GM12875 (cell line): ENCODE measurements at regions not wholly inside any gene's neighbourhood (a gene's known extent, or its start where the extent isn't known, plus 50 kb on each side); places are given as distances from the start of the nearest gene placed in this dataset.
"Not testable (repeated sequence)": the region's sequence is repeated elsewhere in the genome, so short reads cannot be mapped to it uniquely, and the experiment has no call there.

Experiments used
- H3K4me3 ChIP-seq: one replicate; pipeline ENCODE4 v1.5.1; 2011; ENCODE audit warnings: low read depth, low read length, control low read depth

GRCh38 chr9:63450836-63451235 is 1834.2 kb downstream of the FOXD4L5 start:
- H3K4me3 ChIP-seq = not testable (repeated sequence)

- H3K4me3 ChIP-seq = not testable (repeated sequence)
Measured at GRCh38 chr9:63425123-63425522, 1859.9 kb downstream of the FOXD4L5 start.

- not testable (repeated sequence) for H3K4me3 ChIP-seq
Measured at GRCh38 chr9:63390897-63391296, 1894.1 kb downstream of the FOXD4L5 start.

GRCh38 chr9:63385479-63385878 is 1899.5 kb downstream of the FOXD4L5 start:
- H3K4me3 ChIP-seq = peak overlapping the region; percentile 37

GRCh38 chr9:63379864-63380263 is 1905.1 kb downstream of the FOXD4L5 start:
- H3K4me3 ChIP-seq = not testable (repeated sequence)

- not testable (repeated sequence) for H3K4me3 ChIP-seq
Measured at GRCh38 chr9:63354219-63354618, 1930.8 kb downstream of the FOXD4L5 start.

- not testable (repeated sequence) for H3K4me3 ChIP-seq
Measured at GRCh38 chr9:63347347-63347746, 1937.7 kb downstream of the FOXD4L5 start.

GRCh38 chr9:63346310-63347048 is 1938.5 kb downstream of the FOXD4L5 start:
- not testable (repeated sequence) for H3K4me3 ChIP-seq

- H3K4me3 ChIP-seq = not testable (repeated sequence)
Measured at GRCh38 chr9:63344408-63344807, 1940.6 kb downstream of the FOXD4L5 start.

GRCh38 chr9:63342528-63342927 is 1942.5 kb downstream of the FOXD4L5 start:
- H3K4me3 ChIP-seq = not testable (repeated sequence)

GRCh38 chr9:63337899-63338604 is 1947.0 kb downstream of the FOXD4L5 start:
- not testable (repeated sequence) for H3K4me3 ChIP-seq

- H3K4me3 ChIP-seq = not testable (repeated sequence)
Measured at GRCh38 chr9:63335286-63335685, 1949.7 kb downstream of the FOXD4L5 start.

- not testable (repeated sequence) for H3K4me3 ChIP-seq
Measured at GRCh38 chr9:63334187-63334586, 1950.8 kb downstream of the FOXD4L5 start.

GRCh38 chr9:63333083-63333482 is 1951.9 kb downstream of the FOXD4L5 start:
- H3K4me3 ChIP-seq = not testable (repeated sequence)

GRCh38 chr9:63328313-63328712 is 1956.7 kb downstream of the FOXD4L5 start:
- not testable (repeated sequence) for H3K4me3 ChIP-seq

- H3K4me3 ChIP-seq = not testable (repeated sequence)
Measured at GRCh38 chr9:63327211-63327610, 1957.8 kb downstream of the FOXD4L5 start.

- H3K4me3 ChIP-seq = not testable (repeated sequence)
Measured at GRCh38 chr9:63326665-63327064, 1958.3 kb downstream of the FOXD4L5 start.

GRCh38 chr9:63325696-63326095 is 1959.3 kb downstream of the FOXD4L5 start:
- H3K4me3 ChIP-seq = not testable (repeated sequence)

GRCh38 chr9:63318093-63318492 is 1966.9 kb downstream of the FOXD4L5 start:
- not testable (repeated sequence) for H3K4me3 ChIP-seq

- not testable (repeated sequence) for H3K4me3 ChIP-seq
Measured at GRCh38 chr9:63315387-63315786, 1969.6 kb downstream of the FOXD4L5 start.

- not testable (repeated sequence) for H3K4me3 ChIP-seq
Measured at GRCh38 chr9:63296848-63297247, 1988.2 kb downstream of the FOXD4L5 start.

GRCh38 chr9:63296366-63296765 is 1988.6 kb downstream of the FOXD4L5 start:
- not testable (repeated sequence) for H3K4me3 ChIP-seq
